ENCODE measurements at regions not wholly inside any gene's neighbourhood (a gene's known extent, or its start where the extent isn't known, plus 50 kb on each side); places are given as distances from the start of the nearest gene placed in this dataset.

- RAD21 ChIA-PET (ENCODE audit: unreplicated experiment), result no interaction called here
- BruUV-seq (replicated peaks), result no TSS peak
- in situ Hi-C loops (cut with MboI), result no loop called here
- TF ChIP-seq SRF (IDR thresholded peaks at IDR 0.05; ENCODE audit: low read depth in 2 of 2, low read length in 2 of 2), result no peak
- no peak for TF ChIP-seq POLR2A (IDR thresholded peaks at IDR 0.05; ENCODE audit: low read depth, low read length)
- no peak for TF ChIP-seq FOXM1 (IDR thresholded peaks at IDR 0.05; ENCODE audit: low read depth, low read length)
- TF ChIP-seq ZBTB33 (IDR thresholded peaks at IDR 0.05), result no peak
- no peak for TF ChIP-seq YBX1 (IDR thresholded peaks at IDR 0.05)
- TF ChIP-seq SIN3A (IDR thresholded peaks at IDR 0.05; ENCODE audit: low read depth, low read length), result no peak
- no peak for TF ChIP-seq ATF2 (IDR thresholded peaks at IDR 0.05; ENCODE audit: low read length)
- TF ChIP-seq ZZZ3 (IDR thresholded peaks at IDR 0.05; ENCODE audit: control insufficient read depth, insufficient read length, low read depth), result no peak
- no peak for TF ChIP-seq IRF5 (IDR thresholded peaks at IDR 0.05; ENCODE audit: borderline replicate concordance)
- no peak for TF ChIP-seq MTA3 (IDR thresholded peaks at IDR 0.05; ENCODE audit: borderline replicate concordance, low read length)
- no peak for TF ChIP-seq CHD1 (IDR thresholded peaks at IDR 0.05; ENCODE audit: low read depth, low read length)
- no peak for TF ChIP-seq SMC3 (IDR thresholded peaks at IDR 0.05; ENCODE audit: borderline replicate concordance, low read length)
- intact Hi-C loops (cut with micrococcal nuclease; ENCODE audit: unreplicated experiment), result no loop called here
- Histone ChIP-seq H3K27ac (ENCODE audit: control insufficient read depth, insufficient read depth) (no peak overlapping the region), H3K9ac (ENCODE audit: control insufficient read depth, insufficient read depth, low read length) (no peak overlapping the region), H2AFZ (ENCODE audit: control insufficient read depth, low read depth, low read length) (no peak overlapping the region), H3K27me3 (replicated peaks in 1 of 2; ENCODE audit: control insufficient read depth in 2 of 2, insufficient read depth in 2 of 2, low read length in 1 of 2) (peaks cover 0 to 2% of the 10 kb centered on the region in 2 experiments; a peak in 1 of 4 replicates), H3K4me3 (no peak overlapping the region), H3K9me3 (replicated peaks; ENCODE audit: control insufficient read depth, insufficient read depth, low read length) (no peaks in the 10 kb centered on the region), H3K79me2 (ENCODE audit: control insufficient read depth, insufficient read depth, low read length) (no peaks in the 10 kb centered on the region), H3K4me1 (ENCODE audit: control insufficient read depth, insufficient read depth, low read length) (no peaks in the 10 kb centered on the region), H3K4me2 (ENCODE audit: control insufficient read depth, insufficient read depth) (no peak overlapping the region), H4K20me1 (ENCODE audit: control insufficient read depth, insufficient read depth) (no peaks in the 10 kb centered on the region), H3K36me3 (ENCODE audit: control insufficient read depth in 2 of 2, insufficient read depth in 2 of 2, low read length in 1 of 2) (no peaks in the 10 kb centered on the region)
- no peak for ATAC-seq
- POLR2A ChIA-PET, result no interaction called here
- SMC1A ChIA-PET (ENCODE audit: uncharacterized antibody, unreplicated experiment), result no interaction called here
- WGBS (ENCODE audit: insufficient coverage, insufficient replicate concordance, low lambda C conversion rate, missing lambda C conversion rate), result 38% methylated on average over 6 of the region's 6 CpGs
- DNase-seq (ENCODE audit: low read depth, low spot score), result no peak
- FAIRE-seq, result no peak
- CTCF ChIA-PET, result no interaction called here
Measured at GRCh38 chr16:86357303-86357702, 153.0 kb upstream of the FOXF1 start.

Measured in GM12878 (cell line).